GM12878 (cell line): ENCODE measurements at regions not wholly inside any gene's neighbourhood (a gene's known extent, or its start where the extent isn't known, plus 50 kb on each side); places are given as distances from the start of the nearest gene placed in this dataset. TPM values are rescaled to one million over a fixed set of nuclear protein-coding genes. Genes with fewer than 3 reads are reported as not detected.

Source experiments
- SIN3A ChIP-seq: IDR thresholded peaks from 2 replicates; pipeline ENCODE4 v1.6.1; 2012; ENCODE audit warnings: low read depth, low read length, improper control_type of control experiment
- small RNA-seq: library from RNA; depleted of rRNA; stranded (forward); fragments of <200 nt; gene quantifications from one replicate; pipeline ENCODE3, GENCODE V24; 2014

DNA sequence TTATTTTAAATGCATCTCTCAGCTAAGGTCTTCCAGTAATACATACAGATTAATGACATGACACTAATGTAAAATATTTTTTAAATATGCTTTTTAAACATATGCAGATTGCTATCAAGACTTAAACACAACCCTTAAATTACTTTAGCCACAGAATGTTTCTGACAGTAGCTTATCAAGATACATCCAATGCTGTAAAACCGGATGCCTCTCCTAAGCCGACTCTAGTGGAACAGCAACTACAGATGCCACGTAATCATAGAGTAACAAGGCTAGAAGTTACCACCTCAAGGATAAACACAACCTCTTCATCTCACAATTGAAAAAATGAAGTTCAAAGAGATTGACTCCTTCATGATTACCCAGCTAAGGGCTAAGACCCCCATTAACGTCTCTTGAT, 68.4 kb downstream of the ZZZ3 start (continued):
- no peak for TF ChIP-seq SIN3A

Small RNA genes in the stretch of these regions (small RNA-seq; reads per million reads assigned to genes)
- gene RNA5SP20 = not detected
